Kidney (tissue), 13 donors: ENCODE measurements at regions not wholly inside any gene's neighbourhood (a gene's known extent, or its start where the extent isn't known, plus 50 kb on each side); places are given as distances from the start of the nearest gene placed in this dataset.

Experiments
- DNase-seq, 5 donors: peaks; one replicate each; pipeline ENCODE4 v3.0.0-alpha.2; 2013 to 2020
- FAIRE-seq: peaks from 2 replicates; lab custom pipeline; 2012; peaks lifted over from hg19 to GRCh38; lab: Jason Lieb, UNC
- H3K27ac ChIP-seq, 2 donors: one replicate each; pipeline ENCODE4 v1.7.0; 2013; ENCODE audit warnings: low read depth in 2 of 2, low read length in 2 of 2, inconsistent platforms in 1 of 2
- H3K27me3 ChIP-seq: one replicate; pipeline ENCODE4 v1.7.1; 2013; ENCODE audit warnings: low read length, inconsistent platforms; ENCODE audit not compliant: control insufficient read depth, insufficient read depth
- H3K36me3 ChIP-seq, 3 donors: one replicate each; pipeline versions ENCODE4 v1.7.0 to v1.7.1; 2013; ENCODE audit warnings: low read length in 3 of 3, control low read depth in 1 of 3, inconsistent platforms in 1 of 3; ENCODE audit not compliant: insufficient read depth in 3 of 3, control insufficient read depth in 2 of 3
- H3K4me1 ChIP-seq, 3 donors: one replicate each; pipeline versions ENCODE4 v1.7.0 to v1.7.1; 2013; ENCODE audit warnings: low read length in 3 of 3, inconsistent platforms in 1 of 3, low read depth in 1 of 3; ENCODE audit not compliant: control insufficient read depth in 2 of 3, insufficient read depth in 2 of 3
- H3K4me3 ChIP-seq, 3 donors: one replicate each; pipeline versions ENCODE4 v1.7.0 to v1.8.1; 2013; ENCODE audit warnings: low read length in 3 of 3, control low read depth in 1 of 3, inconsistent platforms in 1 of 3
- H3K9ac ChIP-seq, 3 donors: one replicate each; pipeline versions ENCODE4 v1.7.0 to v1.7.1; 2013; ENCODE audit warnings: low read length in 3 of 3, control low read depth in 1 of 3, inconsistent platforms in 1 of 3
- H3K9me3 ChIP-seq, 3 donors: one replicate each; pipeline versions ENCODE4 v1.7.0 to v1.7.1; 2013; ENCODE audit warnings: low read length in 3 of 3, control low read depth in 1 of 3, inconsistent platforms in 1 of 3; ENCODE audit not compliant: control insufficient read depth in 2 of 3, insufficient read depth in 1 of 3
- intact Hi-C: fragments of 100-400 bp; cut with DNase I; formaldehyde crosslinking; loops from one replicate; pipeline ENCODE4 v1.11.1; 2022
- TF ChIP-seq, protein P1 (sequence below): IDR thresholded peaks from 3 replicates; pipeline ENCODE4 v1.5.1; 2012; ENCODE audit warnings: mild to moderate bottlenecking, moderate library complexity, borderline replicate concordance; ENCODE audit not compliant: insufficient read depth; ENCODE audit errors: extremely low read depth
- donor health status: control.
- donor health status: control.
- donor health status: control.
- donor health status: control.
- donor health status: control.
- donor health status: DM: yes; HTN: yes; CAD: no.
- donor health status: Normal renal cell carcinoma (clear cell type).

DNA sequence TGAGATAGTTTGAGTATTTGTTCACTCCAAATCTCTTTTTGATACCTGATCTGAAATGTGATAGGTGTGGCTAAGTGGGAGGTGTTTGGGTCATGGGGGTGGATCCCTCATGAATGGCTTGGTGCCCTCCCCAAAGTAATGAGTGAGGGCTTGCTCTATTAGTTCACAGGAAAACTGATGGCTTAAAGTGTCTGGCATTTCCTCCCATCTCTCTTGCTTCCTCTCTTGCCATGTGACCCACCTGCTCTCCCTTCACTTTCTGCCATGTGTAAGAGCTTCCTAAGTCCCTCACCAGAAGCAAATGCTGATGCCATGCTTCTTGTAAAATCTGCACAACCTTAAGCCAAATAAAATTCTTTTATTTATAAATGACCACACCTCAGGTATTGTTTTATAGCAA, 61.1 kb downstream of the MAD2L1 start:
- Histone ChIP-seq H3K9ac (no peak overlapping the region), H3K27ac (no peak overlapping the region), H3K36me3 (no peaks in the 10 kb centered on the region), H3K4me1 (no peaks in the 10 kb centered on the region), H3K9me3 (no peaks in the 10 kb centered on the region), H3K4me3 (no peak overlapping the region), H3K27me3 (no peaks in the 10 kb centered on the region)
- FAIRE-seq (no peak), DNase-seq (no peak)
- intact Hi-C loops, result no loop called here
- TF ChIP-seq, protein P1, sequence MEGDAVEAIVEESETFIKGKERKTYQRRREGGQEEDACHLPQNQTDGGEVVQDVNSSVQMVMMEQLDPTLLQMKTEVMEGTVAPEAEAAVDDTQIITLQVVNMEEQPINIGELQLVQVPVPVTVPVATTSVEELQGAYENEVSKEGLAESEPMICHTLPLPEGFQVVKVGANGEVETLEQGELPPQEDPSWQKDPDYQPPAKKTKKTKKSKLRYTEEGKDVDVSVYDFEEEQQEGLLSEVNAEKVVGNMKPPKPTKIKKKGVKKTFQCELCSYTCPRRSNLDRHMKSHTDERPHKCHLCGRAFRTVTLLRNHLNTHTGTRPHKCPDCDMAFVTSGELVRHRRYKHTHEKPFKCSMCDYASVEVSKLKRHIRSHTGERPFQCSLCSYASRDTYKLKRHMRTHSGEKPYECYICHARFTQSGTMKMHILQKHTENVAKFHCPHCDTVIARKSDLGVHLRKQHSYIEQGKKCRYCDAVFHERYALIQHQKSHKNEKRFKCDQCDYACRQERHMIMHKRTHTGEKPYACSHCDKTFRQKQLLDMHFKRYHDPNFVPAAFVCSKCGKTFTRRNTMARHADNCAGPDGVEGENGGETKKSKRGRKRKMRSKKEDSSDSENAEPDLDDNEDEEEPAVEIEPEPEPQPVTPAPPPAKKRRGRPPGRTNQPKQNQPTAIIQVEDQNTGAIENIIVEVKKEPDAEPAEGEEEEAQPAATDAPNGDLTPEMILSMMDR, result no peak

DNA sequence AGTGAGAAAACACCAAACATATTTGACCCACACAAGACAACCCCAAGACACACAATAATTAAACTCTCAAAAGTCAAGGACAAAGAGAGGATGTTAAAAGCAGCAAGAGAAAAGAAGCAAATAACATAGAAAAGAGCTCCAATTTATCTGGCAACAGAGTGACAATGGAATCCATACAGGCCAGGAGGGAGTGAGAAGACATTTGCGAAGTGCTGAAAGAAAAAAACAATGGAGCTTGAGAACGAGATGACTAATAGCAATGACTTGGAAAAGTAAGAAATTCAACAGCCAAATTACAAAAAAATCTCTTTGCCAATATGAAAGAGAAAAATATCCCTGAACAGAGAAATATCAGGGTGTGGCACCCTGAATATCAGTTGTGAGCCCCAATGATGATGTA, 61.6 kb downstream of the MAD2L1 start:
- TF ChIP-seq, protein P1, result no peak
- no peak for FAIRE-seq

DNA sequence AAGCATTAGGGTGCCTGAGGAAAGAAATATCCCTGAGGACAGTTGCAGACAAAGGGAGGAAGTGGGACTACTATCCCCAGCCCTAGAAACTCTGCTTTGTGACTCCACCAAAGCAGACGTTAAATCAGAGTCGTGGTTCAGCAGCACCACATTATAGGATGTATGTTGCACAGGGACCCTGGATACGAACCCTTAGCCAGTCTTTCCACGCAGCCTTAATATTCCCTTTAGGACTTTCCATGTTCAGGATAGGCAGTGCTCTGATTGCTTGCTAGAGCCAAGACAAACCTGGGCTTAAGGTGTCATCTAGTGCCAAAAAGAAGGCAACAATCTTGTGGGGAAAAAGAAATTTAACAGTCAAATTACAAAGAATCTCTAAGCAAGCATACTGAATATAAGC, 62.6 kb downstream of the MAD2L1 start:
- TF ChIP-seq, protein P1, result no peak
- no peak overlapping the region for H3K9ac ChIP-seq

More for the DNA sequence above, 61.6 kb downstream of the MAD2L1 start:
- DNase-seq, result no peak
- Histone ChIP-seq H3K36me3 (no peaks in the 10 kb centered on the region), H3K27ac (no peak overlapping the region), H3K9me3 (no peaks in the 10 kb centered on the region), H3K4me1 (no peaks in the 10 kb centered on the region), H3K27me3 (no peaks in the 10 kb centered on the region), H3K4me3 (no peak overlapping the region), H3K9ac (no peak overlapping the region)
- intact Hi-C loops, result no loop called here

DNA sequence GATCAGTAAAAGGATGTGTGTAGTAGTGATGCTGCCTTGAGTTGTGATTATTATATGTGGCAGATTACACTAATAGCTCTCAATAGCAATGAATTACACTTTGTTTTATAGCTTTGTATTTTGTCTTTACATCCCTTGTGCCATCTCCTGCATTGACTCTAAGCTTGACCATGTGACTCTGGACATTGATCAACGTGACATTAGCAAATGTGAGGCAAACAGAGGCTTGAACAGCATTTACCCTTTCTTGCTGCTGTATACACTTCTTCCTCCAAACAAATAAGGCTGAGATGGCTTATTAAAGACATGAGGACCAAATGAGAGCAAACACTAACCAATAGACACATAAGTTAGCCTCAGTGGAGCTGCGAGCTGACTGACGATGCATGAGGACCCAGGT, 63.5 kb downstream of the MAD2L1 start:
- H3K9ac ChIP-seq, result no peak overlapping the region
- no peak for FAIRE-seq
- TF ChIP-seq, protein P1, result no peak
- H3K9me3 ChIP-seq, result no peaks in the 10 kb centered on the region
- H3K4me1 ChIP-seq, result no peaks in the 10 kb centered on the region
- H3K27me3 ChIP-seq, result no peaks in the 10 kb centered on the region
- intact Hi-C loops, result no loop called here
- no peak overlapping the region for H3K27ac ChIP-seq
- H3K36me3 ChIP-seq, result no peaks in the 10 kb centered on the region
- DNase-seq, result no peak
- no peak overlapping the region for H3K4me3 ChIP-seq

More for the DNA sequence above, 62.6 kb downstream of the MAD2L1 start:
- FAIRE-seq (no peak), DNase-seq (no peak)
- H3K4me3 ChIP-seq, result no peak overlapping the region
- H3K27ac ChIP-seq, result no peak overlapping the region
- H3K36me3 ChIP-seq, result no peaks in the 10 kb centered on the region
- no peaks in the 10 kb centered on the region for H3K4me1 ChIP-seq
- intact Hi-C loops, result no loop called here
- no peaks in the 10 kb centered on the region for H3K9me3 ChIP-seq
- no peaks in the 10 kb centered on the region for H3K27me3 ChIP-seq
